Lower leg skin (tissue), 4 donors: ENCODE measurements at regions not wholly inside any gene's neighbourhood (a gene's known extent, or its start where the extent isn't known, plus 50 kb on each side); places are given as distances from the start of the nearest gene placed in this dataset.
A peak's percentile ranks its signal among the peaks of the same experiment; 100 is the strongest.

Source experiments
- DNase-seq, 2 donors: peaks; one replicate each; pipeline ENCODE4 v3.0.0-alpha.2; 2019; ENCODE audit warnings: low spot score in 2 of 2
- H3K4me3 ChIP-seq: fragments of 200-600 bp; sonication (generic); 2 replicates; pipeline ENCODE4 v1.5.1; 2017; ENCODE audit warnings: mild to moderate bottlenecking, low read depth; ENCODE audit not compliant: poor library complexity, severe bottlenecking
- POLR2A ChIP-seq, 2 donors: fragments of 450-650 bp; IDR thresholded peaks; one replicate each; pipeline ENCODE4 v1.6.1; 2016 to 2017; ENCODE audit warnings: antibody characterized with exemption in 2 of 2, mild to moderate bottlenecking in 1 of 2, moderate library complexity in 1 of 2
- WGBS, 2 donors: methylation state at CpG; one replicate each; pipeline ENCODE4 v1.1.5; 2018; 5-methylcytosine and 5-hydroxymethylcytosine counted together
- intact Hi-C: fragments of 100-400 bp; cut with DNase I; formaldehyde crosslinking; loops from one replicate; pipeline ENCODE4 v1.15.0; 2023; ENCODE audit warnings: low total_unique reads
- TF ChIP-seq, protein P1 (sequence below), 3 donors: fragments of 450-650 bp; IDR thresholded peaks; one replicate each; pipeline ENCODE4 v1.5.1; 2016; ENCODE audit warnings: antibody characterized with exemption in 3 of 3, mild to moderate bottlenecking in 3 of 3, moderate library complexity in 2 of 3

DNA sequence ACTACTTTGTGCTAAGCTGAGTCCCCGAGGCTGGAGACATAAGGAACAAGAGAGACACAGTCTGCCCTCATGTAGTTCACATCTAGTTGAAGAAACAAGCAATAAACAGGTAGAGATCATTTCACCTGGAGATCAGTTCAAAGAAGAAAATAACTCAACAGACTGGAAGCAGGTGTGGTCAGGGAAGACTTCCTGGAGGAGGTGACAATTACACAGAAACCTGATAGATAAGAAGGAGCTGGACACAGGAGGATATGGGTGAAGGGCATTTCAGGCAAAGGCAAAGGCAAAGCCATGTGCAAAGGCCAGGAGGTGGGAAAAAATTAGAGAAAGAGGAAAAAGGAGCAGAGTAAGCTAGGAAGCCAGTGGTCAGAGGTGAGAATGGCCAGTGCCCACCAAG lies 115.6 kb downstream of the MN1 start:
- intact Hi-C loops: no loop called here
- no peak for DNase-seq
- WGBS, 2 donors: 79 to 86% methylated on average over 1 of the region's 1 CpG
- TF ChIP-seq, protein P1, sequence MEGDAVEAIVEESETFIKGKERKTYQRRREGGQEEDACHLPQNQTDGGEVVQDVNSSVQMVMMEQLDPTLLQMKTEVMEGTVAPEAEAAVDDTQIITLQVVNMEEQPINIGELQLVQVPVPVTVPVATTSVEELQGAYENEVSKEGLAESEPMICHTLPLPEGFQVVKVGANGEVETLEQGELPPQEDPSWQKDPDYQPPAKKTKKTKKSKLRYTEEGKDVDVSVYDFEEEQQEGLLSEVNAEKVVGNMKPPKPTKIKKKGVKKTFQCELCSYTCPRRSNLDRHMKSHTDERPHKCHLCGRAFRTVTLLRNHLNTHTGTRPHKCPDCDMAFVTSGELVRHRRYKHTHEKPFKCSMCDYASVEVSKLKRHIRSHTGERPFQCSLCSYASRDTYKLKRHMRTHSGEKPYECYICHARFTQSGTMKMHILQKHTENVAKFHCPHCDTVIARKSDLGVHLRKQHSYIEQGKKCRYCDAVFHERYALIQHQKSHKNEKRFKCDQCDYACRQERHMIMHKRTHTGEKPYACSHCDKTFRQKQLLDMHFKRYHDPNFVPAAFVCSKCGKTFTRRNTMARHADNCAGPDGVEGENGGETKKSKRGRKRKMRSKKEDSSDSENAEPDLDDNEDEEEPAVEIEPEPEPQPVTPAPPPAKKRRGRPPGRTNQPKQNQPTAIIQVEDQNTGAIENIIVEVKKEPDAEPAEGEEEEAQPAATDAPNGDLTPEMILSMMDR (IDR thresholded peaks at IDR 0.05): no peak
- no peak for TF ChIP-seq POLR2A (IDR thresholded peaks at IDR 0.05)
- no peak overlapping the region for H3K4me3 ChIP-seq

DNA sequence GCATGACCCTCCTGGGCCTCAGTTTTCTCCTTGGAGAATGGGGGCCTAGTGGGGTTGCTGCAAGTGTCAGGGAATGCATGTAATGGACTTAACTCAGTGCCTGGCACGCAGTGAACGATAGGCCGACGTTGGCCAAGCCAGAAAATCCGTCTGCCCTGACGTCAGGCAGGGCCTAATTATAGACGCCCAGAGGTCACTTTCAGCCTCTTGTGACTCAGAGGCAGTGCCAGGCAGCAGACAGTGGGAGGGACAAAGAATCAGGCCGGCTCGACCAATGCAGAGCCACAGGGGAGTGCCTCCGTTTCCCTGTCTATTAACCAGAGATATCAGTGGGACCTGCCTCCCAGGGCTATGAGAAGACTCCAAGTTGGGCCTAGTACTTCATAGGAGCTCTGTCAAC lies 115.0 kb downstream of the MN1 start:
- intact Hi-C loops: no loop called here
- H3K4me3 ChIP-seq: no peak overlapping the region
- no peak for TF ChIP-seq POLR2A (IDR thresholded peaks at IDR 0.05)
- TF ChIP-seq, protein P1 (IDR thresholded peaks at IDR 0.05): no peak
- DNase-seq: peak in 1 of 2 donors; percentile 23
- 40 to 65% methylated on average over 10 of the region's 10 CpGs for WGBS, 2 donors

DNA sequence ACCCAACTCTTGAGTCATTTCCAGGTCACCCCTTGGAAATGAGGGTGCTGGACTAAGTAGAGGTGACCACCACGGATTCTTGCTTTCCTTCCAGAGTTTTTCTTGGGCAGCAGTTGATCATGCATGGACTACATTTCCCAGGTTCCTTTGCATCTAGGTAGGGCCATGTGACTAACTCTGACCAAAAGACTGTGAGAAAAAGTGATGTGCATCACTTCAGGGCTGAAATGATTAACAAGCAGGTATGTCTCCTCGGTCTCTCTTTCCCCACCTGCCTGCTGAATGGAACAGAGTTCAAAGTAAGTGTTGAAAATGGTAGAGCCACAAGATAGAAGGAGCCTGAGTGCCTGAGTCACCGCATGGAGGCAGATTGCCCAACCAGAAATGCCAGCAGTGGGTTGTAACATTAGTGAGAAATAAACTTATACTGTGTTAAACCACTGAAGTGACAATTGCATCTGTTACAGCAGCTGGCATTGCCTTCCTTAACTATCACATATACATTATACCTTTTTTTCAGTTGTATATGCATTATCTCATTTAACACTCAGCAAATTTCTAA lies 113.5 kb downstream of the MN1 start:
- DNase-seq: no peak
- no peak for TF ChIP-seq POLR2A (IDR thresholded peaks at IDR 0.05)
- TF ChIP-seq, protein P1 (IDR thresholded peaks at IDR 0.05): no peak
- 62 to 90% methylated on average over 3 of the region's 3 CpGs for WGBS, 2 donors
- intact Hi-C loops: no loop called here
- no peak overlapping the region for H3K4me3 ChIP-seq

DNA sequence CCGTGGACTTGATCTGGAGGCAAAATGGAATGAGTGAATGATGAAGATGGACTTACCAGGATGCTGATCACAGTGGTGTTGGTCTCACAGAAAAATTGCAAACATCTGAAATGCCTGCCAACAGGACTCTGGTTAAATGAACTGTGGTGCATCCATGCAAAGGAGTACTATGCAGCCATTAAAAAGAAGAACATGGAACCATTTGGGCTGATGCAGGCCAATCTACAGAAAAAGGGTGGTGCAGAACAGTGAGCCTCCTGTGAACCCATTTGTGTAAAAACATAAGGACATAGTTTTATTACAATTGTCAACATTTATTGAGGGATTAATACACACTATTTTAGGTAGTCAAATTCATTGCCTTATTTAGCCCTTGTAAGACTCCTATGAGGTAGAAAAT lies 111.9 kb downstream of the MN1 start:
- no peak overlapping the region for H3K4me3 ChIP-seq
- WGBS, 2 donors: 92 to 95% methylated on average over 1 of the region's 1 CpG
- intact Hi-C loops: no loop called here
- TF ChIP-seq, protein P1 (IDR thresholded peaks at IDR 0.05): no peak
- TF ChIP-seq POLR2A (IDR thresholded peaks at IDR 0.05): no peak
- DNase-seq: no peak

DNA sequence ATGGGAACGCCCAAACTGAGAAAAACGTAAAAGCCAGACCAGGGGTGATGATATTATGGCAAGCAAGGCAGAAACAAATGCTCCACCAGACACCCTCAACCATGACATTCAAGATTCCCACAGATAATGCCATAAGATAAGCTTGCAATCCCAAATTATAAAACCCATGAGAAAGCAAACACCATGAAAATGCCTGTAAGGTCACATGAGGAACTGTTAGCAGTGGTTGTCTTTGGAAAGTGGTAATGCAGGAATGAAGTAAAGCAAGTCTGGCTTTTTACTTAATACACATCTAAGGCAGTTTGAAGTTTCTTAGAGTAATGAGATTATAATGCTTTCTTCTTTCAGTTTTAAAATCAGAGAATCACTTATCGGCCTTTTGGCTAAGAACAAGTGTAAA lies 111.0 kb downstream of the MN1 start:
- no peak overlapping the region for H3K4me3 ChIP-seq
- WGBS, 2 donors: 79 to 82% methylated on average over 3 of the region's 3 CpGs
- intact Hi-C loops: no loop called here
- DNase-seq: no peak
- no peak for TF ChIP-seq POLR2A (IDR thresholded peaks at IDR 0.05)
- TF ChIP-seq, protein P1 (IDR thresholded peaks at IDR 0.05): no peak

DNA sequence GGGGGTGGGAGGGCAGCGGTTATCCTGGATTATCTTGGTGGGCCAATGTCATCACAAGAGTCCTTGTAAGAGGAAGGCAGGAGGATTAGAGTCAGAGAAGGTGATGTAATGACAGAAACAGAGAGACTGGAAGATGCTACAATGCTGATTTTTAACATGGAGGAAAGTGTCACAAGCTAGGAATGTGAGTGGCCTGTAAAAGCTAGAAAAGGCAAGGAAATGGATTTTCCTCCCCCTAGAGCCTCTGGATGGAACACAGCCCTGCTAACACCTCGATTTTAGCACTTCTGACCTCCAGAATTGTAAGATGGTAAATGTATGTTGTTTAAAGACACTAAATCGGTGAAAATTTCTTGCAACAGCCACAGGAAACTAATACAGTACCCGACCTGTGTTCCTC lies 109.3 kb downstream of the MN1 start:
- no peak for TF ChIP-seq POLR2A (IDR thresholded peaks at IDR 0.05)
- DNase-seq: no peak
- H3K4me3 ChIP-seq: no peak overlapping the region
- intact Hi-C loops: no loop called here
- 75 to 79% methylated on average over 4 of the region's 4 CpGs for WGBS, 2 donors
